ENCODE measurements at regions not wholly inside any gene's neighbourhood (a gene's known extent, or its start where the extent isn't known, plus 50 kb on each side); places are given as distances from the start of the nearest gene placed in this dataset.

GRCh38 chr1:73701826-73702225, 496.1 kb downstream of the LRRIQ3 start (continued):
- TF ChIP-seq ZC3H11A (IDR thresholded peaks at IDR 0.05): no peak

DNA sequence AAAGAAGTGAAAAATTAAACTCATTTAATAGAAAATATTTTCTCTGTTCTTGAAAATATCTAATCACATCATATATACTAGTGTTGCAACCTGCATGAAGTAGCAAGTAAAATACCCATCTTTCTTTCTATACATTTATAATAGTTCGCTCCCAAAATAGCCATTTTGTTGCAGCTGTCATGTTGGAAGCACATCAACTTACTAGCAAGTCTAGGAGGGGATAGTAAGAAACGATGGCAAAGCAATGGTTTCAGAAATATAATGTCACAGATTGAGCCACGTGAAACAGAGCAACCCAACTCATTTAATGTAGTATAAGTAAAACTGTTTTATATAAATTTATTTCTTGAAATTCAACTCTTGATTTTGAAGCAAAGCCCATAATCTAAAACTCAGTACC, 521.8 kb downstream of the LRRIQ3 start:
- Histone ChIP-seq H3K27ac (no peak overlapping the region), H3K4me1 (no peaks in the 10 kb centered on the region), H3K4me3 (no peak overlapping the region), H3K4me2 (no peak overlapping the region), H3K9me3 (no peaks in the 10 kb centered on the region)
- no peak for FAIRE-seq
- CTCF ChIA-PET: no interaction called here
- POLR2A ChIA-PET: no interaction called here
- WGBS (ENCODE audit: missing lambda C conversion rate): 1% methylated on average over 3 of the region's 3 CpGs
- TF ChIP-seq ELK1 (IDR thresholded peaks at IDR 0.05; ENCODE audit: low read depth, low read length) (no peak), SMC3 (IDR thresholded peaks at IDR 0.05) (no peak), RAD21 (conservative IDR thresholded peaks at IDR 0.05 in 1 of 2, IDR thresholded peaks at IDR 0.05 in 1 of 2) (no peak), CTCF (IDR thresholded peaks at IDR 0.05) (no peak), TFCP2L1 (CRISPR knock-in tag; IDR thresholded peaks at IDR 0.05) (no peak), MAZ (IDR thresholded peaks at IDR 0.05; ENCODE audit: borderline replicate concordance, low read depth, low read length) (no peak), ZFP36 (IDR thresholded peaks at IDR 0.05; ENCODE audit: borderline replicate concordance, partially characterized antibody) (no peak), CHD4 (IDR thresholded peaks at IDR 0.05; ENCODE audit: borderline replicate concordance) (no peak), HDAC2 (IDR thresholded peaks at IDR 0.05) (no peak), GATA3 (IDR thresholded peaks at IDR 0.05; ENCODE audit: borderline replicate concordance) (no peak), MAFK (IDR thresholded peaks at IDR 0.05; ENCODE audit: partially characterized antibody) (no peak), RCOR1 (IDR thresholded peaks at IDR 0.05; ENCODE audit: low read depth, low read length) (no peak), JUN (IDR thresholded peaks at IDR 0.05) (no peak)
- TF ChIP-seq, protein P1, sequence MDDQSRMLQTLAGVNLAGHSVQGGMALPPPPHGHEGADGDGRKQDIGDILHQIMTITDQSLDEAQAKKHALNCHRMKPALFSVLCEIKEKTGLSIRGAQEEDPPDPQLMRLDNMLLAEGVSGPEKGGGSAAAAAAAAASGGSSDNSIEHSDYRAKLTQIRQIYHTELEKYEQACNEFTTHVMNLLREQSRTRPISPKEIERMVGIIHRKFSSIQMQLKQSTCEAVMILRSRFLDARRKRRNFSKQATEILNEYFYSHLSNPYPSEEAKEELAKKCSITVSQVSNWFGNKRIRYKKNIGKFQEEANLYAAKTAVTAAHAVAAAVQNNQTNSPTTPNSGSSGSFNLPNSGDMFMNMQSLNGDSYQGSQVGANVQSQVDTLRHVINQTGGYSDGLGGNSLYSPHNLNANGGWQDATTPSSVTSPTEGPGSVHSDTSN (IDR thresholded peaks at IDR 0.05): no peak
- TF ChIP-seq, protein P2, sequence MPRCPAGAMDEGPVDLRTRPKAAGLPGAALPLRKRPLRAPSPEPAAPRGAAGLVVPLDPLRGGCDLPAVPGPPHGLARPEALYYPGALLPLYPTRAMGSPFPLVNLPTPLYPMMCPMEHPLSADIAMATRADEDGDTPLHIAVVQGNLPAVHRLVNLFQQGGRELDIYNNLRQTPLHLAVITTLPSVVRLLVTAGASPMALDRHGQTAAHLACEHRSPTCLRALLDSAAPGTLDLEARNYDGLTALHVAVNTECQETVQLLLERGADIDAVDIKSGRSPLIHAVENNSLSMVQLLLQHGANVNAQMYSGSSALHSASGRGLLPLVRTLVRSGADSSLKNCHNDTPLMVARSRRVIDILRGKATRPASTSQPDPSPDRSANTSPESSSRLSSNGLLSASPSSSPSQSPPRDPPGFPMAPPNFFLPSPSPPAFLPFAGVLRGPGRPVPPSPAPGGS (IDR thresholded peaks at IDR 0.05): no peak
- no peak for DNase-seq (ENCODE audit: low read depth in 1 of 2, low spot score in 1 of 2)
- ATAC-seq: no peak

GRCh38 chr1:73674945-73675561, 522.9 kb downstream of the LRRIQ3 start:
- TF ChIP-seq CTCF (IDR thresholded peaks at IDR 0.05): peak; percentile 37; the same call in 2 of the 3 replicates
- TF ChIP-seq HEYL (CRISPR knock-in tag; IDR thresholded peaks at IDR 0.05): no peak
- TF ChIP-seq FOXS1 (CRISPR knock-in tag; IDR thresholded peaks at IDR 0.05): no peak
- peak; percentile 30; the same call in 1 of the 3 replicates for TF ChIP-seq SMC3 (IDR thresholded peaks at IDR 0.05)
- TF ChIP-seq RAD21 (conservative IDR thresholded peaks at IDR 0.05 in 1 of 2, IDR thresholded peaks at IDR 0.05 in 1 of 2): 0 out of 5 replicates have a peak, but pooled peaks have one; percentile 16 to 19
- POLR2A ChIA-PET: no interaction called here
- ATAC-seq: peak in 1 of 2 experiments; percentile 52; a peak in 1 of 6 replicates
- Histone ChIP-seq H3K4me2 (no peak overlapping the region), H3K9me3 (no peaks in the 10 kb centered on the region), H3K27ac (no peak overlapping the region), H3K4me3 (no peak overlapping the region), H3K4me1 (no peaks in the 10 kb centered on the region)
- WGBS (ENCODE audit: missing lambda C conversion rate): 0% methylated on average over 2 of the region's 2 CpGs
- peak in 1 of 2 experiments; percentile 1 for DNase-seq (ENCODE audit: low read depth in 1 of 2, low spot score in 1 of 2)
- no peak for FAIRE-seq
- CTCF ChIA-PET: interaction anchor here (1.0 to 1.4 kb wide), 3 partner anchors 21 to 408 kb away, joined by 3 to 5 read pairs (median 3); no protein-coding TSS in a partner anchor
